ENCODE measurements at regions not wholly inside any gene's neighbourhood (a gene's known extent, or its start where the extent isn't known, plus 50 kb on each side); places are given as distances from the start of the nearest gene placed in this dataset.

DNA sequence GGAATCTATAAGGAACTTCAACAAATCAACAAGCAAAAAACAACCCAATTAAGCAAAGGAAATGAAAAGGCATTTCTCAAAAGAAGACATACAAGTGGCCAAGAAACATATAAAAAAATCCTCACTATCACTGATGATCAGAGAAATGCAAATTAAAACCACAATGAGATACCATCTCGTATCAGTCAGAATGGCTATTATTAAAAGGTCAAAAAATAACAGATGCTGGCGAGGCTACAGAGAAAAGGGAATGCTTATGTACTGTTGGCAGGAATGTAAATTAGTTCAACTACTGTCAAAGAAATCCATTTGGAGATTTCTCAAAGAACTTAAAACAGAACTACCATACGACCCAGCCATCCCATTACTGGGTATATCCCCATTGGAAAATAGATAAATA, 292.4 kb upstream of the FAT1 start:
- WGBS, 2 experiments (ENCODE audit: insufficient coverage in 2 of 2), result no CpG with 5 or more reads among the region's 3 CpGs
- Histone ChIP-seq H3K4me3 (ENCODE audit: extremely low read depth, insufficient read depth, low read length, poor library complexity, severe bottlenecking) (no peak overlapping the region), H3K27ac (ENCODE audit: low read depth, low read length, severe bottlenecking) (no peak overlapping the region)

DNA sequence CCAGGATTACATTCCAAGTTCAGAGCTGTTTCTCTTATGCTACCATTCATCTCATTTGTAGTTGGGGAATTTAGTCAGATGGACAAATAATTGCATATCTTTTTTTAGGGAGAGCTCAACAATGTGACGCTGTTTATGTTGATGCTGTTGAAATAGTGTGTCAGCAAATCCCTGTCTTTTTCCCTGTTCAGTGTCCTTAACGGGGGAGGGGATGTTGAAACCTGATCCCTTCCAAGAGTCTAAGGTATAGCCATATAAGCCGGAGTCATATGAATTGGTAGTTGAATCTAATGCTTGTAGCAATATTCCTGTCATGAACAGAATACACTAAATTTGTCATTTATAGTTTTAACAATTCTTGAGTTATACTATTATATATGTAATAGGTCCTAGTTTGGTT, 293.5 kb upstream of the FAT1 start:
- Histone ChIP-seq H3K27ac (ENCODE audit: low read depth, low read length, severe bottlenecking) (no peak overlapping the region), H3K36me3 (ENCODE audit: control insufficient read depth, insufficient read depth, low read length) (no peaks in the 10 kb centered on the region), H3K4me1 (ENCODE audit: control insufficient read depth, insufficient read depth, low read length, poor library complexity, severe bottlenecking) (no peaks in the 10 kb centered on the region), H3K4me3 (ENCODE audit: extremely low read depth, insufficient read depth, low read length, poor library complexity, severe bottlenecking) (no peak overlapping the region), H3K9me3 (ENCODE audit: control insufficient read depth, low read length) (no peaks in the 10 kb centered on the region)
- WGBS, 2 experiments (ENCODE audit: insufficient coverage in 2 of 2), result 60 to 70% methylated on average over 1 of the region's 3 CpGs

More for the DNA sequence above, 292.4 kb upstream of the FAT1 start:
- Histone ChIP-seq H3K4me1 (ENCODE audit: control insufficient read depth, insufficient read depth, low read length, poor library complexity, severe bottlenecking) (no peaks in the 10 kb centered on the region), H3K36me3 (ENCODE audit: control insufficient read depth, insufficient read depth, low read length) (no peaks in the 10 kb centered on the region), H3K9me3 (ENCODE audit: control insufficient read depth, low read length) (no peaks in the 10 kb centered on the region)

DNA sequence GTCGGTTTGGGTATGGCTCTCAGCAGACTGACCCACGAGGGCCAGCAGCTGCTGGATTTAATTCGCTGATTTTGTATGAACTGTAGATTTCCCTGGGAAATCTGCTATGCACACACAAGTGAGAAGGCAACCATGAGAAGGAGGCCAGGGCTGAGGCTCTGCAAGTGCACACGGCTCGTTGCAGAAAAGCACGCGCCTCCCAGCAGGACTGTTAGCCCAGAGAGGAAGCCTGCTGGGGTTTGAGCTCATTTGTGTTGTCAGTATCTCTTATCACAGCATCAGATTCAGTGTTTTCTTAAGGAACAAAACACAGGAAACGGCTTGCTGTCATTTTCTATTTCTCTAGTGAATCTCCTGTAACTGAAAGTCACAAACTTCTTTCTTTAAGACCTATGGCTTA, 296.2 kb upstream of the FAT1 start:
- Histone ChIP-seq H3K9me3 (ENCODE audit: control insufficient read depth, low read length) (no peaks in the 10 kb centered on the region), H3K27ac (ENCODE audit: low read depth, low read length, severe bottlenecking) (no peak overlapping the region), H3K36me3 (ENCODE audit: control insufficient read depth, insufficient read depth, low read length) (no peaks in the 10 kb centered on the region), H3K4me1 (ENCODE audit: control insufficient read depth, insufficient read depth, low read length, poor library complexity, severe bottlenecking) (no peaks in the 10 kb centered on the region), H3K4me3 (ENCODE audit: extremely low read depth, insufficient read depth, low read length, poor library complexity, severe bottlenecking) (no peak overlapping the region)
- WGBS, 2 experiments (ENCODE audit: insufficient coverage in 2 of 2), result 41 to 47% methylated on average over 5 to 7 of the region's 8 CpGs

DNA sequence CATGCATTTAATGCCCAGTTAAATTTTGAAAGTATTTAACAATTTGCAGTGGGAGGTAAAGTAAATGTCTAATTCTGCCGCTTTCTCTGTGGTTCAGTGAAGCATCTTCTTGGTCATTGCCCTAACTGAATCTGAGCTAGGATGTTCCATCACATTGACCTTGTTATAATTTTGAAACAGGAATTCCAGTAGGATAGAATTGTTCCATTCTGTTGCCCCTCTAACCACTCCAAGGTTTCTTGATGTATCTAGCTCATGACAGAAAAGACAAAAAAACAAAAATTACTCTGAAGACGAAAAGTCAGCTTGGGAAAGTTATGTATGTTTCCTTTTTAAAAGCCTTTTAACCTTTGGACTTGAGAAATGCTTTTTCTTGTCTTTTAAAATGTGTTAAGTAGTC, 297.0 kb upstream of the FAT1 start:
- Histone ChIP-seq H3K9me3 (ENCODE audit: control insufficient read depth, low read length) (no peaks in the 10 kb centered on the region), H3K4me1 (ENCODE audit: control insufficient read depth, insufficient read depth, low read length, poor library complexity, severe bottlenecking) (no peaks in the 10 kb centered on the region), H3K4me3 (ENCODE audit: extremely low read depth, insufficient read depth, low read length, poor library complexity, severe bottlenecking) (no peak overlapping the region), H3K27ac (ENCODE audit: low read depth, low read length, severe bottlenecking) (no peak overlapping the region), H3K36me3 (ENCODE audit: control insufficient read depth, insufficient read depth, low read length) (no peaks in the 10 kb centered on the region)
- 83 to 100% methylated on average over 1 to 2 of the region's 2 CpGs for WGBS, 2 experiments (ENCODE audit: insufficient coverage in 2 of 2)

DNA sequence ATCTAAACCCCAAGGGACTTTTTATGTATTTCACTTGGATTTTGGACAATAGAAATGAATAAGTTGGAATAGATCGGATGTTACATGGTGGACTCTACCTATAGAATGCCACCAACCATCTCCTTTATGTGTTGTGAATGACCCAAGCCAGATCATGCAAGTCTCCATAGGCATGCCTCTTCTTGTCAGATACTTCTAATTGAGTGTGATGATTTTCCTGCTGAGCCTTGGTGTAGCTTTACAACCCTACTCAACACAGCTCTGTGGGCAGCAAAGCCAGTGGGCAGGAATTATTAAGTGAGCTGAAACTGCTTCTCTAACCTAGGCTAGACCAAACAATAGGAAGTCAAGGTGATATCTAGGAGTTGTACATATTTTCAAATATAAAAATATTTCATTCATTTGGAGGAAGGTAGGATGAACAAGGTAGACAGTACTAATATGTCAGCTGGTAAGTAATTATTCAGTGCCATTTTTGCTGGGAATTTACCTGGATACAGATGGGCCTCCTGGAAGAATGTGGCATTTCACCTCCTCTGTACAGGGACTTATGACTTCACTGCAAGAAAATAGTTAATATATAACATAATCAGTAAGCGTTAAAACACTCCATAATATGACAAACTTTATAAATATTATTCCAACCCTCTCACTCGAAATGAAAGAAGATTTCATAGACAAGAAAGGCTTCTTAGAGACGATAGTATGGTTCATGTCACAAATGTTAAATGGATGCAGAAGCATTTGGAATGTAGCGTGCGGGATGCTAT, 298.0 kb upstream of the FAT1 start:
- no peaks in the 10 kb centered on the region for H3K4me1 ChIP-seq (ENCODE audit: control insufficient read depth, insufficient read depth, low read length, poor library complexity, severe bottlenecking)
- H3K36me3 ChIP-seq (ENCODE audit: control insufficient read depth, insufficient read depth, low read length), result no peaks in the 10 kb centered on the region
- H3K9me3 ChIP-seq (ENCODE audit: control insufficient read depth, low read length), result no peaks in the 10 kb centered on the region
- 100% methylated on average over 1 of the region's 6 CpGs; no CpG with 5 or more reads in 1 of the 2 experiments for WGBS, 2 experiments (ENCODE audit: insufficient coverage in 2 of 2)
- no peak overlapping the region for H3K4me3 ChIP-seq (ENCODE audit: extremely low read depth, insufficient read depth, low read length, poor library complexity, severe bottlenecking)
- H3K27ac ChIP-seq (ENCODE audit: low read depth, low read length, severe bottlenecking), result no peak overlapping the region

DNA sequence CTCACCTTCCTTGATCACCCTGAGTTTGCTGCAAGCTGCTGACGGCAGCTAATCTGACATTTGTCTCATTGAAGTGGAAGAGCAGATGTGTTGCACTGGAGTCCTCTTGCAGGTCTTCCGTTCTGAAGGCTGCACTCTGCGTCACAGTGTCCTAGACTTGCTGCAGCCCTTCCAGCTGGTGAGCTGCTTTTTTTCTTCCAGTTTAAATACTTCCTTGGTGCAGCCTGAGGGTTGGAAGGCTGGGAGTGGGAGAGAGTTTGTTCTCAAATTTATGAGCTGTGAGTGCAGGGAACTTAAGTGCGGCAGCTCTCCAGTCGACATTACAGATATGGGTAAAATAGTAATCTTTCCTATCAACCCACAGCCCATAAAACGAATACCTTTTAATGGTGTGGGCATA, 303.6 kb upstream of the FAT1 start:
- WGBS, 2 experiments (ENCODE audit: insufficient coverage in 2 of 2), result 87 to 95% methylated on average over 2 to 3 of the region's 6 CpGs
- Histone ChIP-seq H3K27ac (ENCODE audit: low read depth, low read length, severe bottlenecking) (no peak overlapping the region), H3K36me3 (ENCODE audit: control insufficient read depth, insufficient read depth, low read length) (no peaks in the 10 kb centered on the region), H3K9me3 (ENCODE audit: control insufficient read depth, low read length) (no peaks in the 10 kb centered on the region), H3K4me3 (ENCODE audit: extremely low read depth, insufficient read depth, low read length, poor library complexity, severe bottlenecking) (no peak overlapping the region), H3K4me1 (ENCODE audit: control insufficient read depth, insufficient read depth, low read length, poor library complexity, severe bottlenecking) (no peaks in the 10 kb centered on the region)

DNA sequence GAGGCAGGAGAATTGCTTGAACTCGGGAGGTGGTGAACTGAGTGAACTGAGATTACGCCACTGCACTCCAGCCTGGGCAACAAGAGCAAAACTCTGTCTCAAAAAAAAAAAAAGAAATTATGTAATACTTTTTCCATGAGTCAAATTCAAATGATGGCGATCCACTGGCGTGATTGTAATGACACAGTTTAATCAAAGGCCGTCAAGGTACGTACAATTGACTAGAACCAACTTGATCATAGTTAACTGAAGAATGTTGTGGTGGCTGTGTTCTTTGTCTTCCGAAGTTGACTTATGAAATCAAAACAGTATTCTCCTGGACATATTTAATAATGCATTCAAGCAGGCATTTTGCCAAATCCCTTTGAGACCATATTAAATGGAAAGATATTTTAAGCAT, 318.6 kb upstream of the FAT1 start:
- 100% methylated on average over 1 to 4 of the region's 7 CpGs for WGBS, 2 experiments (ENCODE audit: insufficient coverage in 2 of 2)
- H3K36me3 ChIP-seq (ENCODE audit: control insufficient read depth, insufficient read depth, low read length), result no peaks in the 10 kb centered on the region
- H3K27ac ChIP-seq (ENCODE audit: low read depth, low read length, severe bottlenecking), result no peak overlapping the region
- H3K4me1 ChIP-seq (ENCODE audit: control insufficient read depth, insufficient read depth, low read length, poor library complexity, severe bottlenecking), result no peaks in the 10 kb centered on the region
- H3K9me3 ChIP-seq (ENCODE audit: control insufficient read depth, low read length), result no peaks in the 10 kb centered on the region
- H3K4me3 ChIP-seq (ENCODE audit: extremely low read depth, insufficient read depth, low read length, poor library complexity, severe bottlenecking), result no peak overlapping the region

DNA sequence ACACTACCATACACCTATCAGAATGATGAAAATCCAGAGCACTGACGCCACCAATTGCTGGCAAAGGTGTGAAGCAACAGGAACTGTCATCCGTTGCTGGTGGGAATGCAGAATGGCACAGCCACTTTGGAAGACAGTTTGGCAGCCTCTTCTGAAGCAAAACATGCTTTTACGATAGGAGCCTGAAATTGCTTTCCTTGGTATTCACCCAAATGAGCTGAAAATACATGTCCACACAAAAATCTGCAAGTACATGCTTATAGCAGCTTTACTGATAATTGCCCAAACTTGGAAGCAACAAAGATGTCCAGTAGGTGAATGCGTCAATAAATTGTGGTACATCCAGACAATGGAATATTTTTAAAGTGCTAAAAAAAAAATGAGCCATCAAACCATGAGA, 322.8 kb upstream of the FAT1 start:
- WGBS, 2 experiments (ENCODE audit: insufficient coverage in 2 of 2), result 80 to 98% methylated on average over 3 of the region's 4 CpGs
- Histone ChIP-seq H3K36me3 (ENCODE audit: control insufficient read depth, insufficient read depth, low read length) (no peaks in the 10 kb centered on the region), H3K9me3 (ENCODE audit: control insufficient read depth, low read length) (no peaks in the 10 kb centered on the region)

DNA sequence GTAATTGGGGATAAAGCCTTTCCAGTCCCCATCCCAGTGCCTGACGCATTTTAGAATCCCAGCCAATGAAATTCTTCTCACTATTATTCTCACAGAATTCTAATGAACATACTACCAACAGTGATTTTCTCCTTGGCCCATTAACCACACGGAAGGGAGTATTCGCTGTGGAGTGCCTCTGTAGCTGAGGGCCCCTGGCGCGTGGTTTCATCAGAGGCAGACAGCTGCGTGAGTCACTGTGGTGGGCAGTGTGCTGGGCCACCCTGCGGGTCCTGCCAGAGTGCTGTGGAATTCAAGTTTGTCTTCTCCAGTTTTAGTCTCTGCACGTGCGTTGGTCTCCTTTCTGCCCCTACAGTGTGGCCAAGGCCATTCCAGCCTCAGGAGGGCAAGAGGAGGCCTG, 335.4 kb upstream of the FAT1 start:
- WGBS, 2 experiments (ENCODE audit: insufficient coverage in 2 of 2), result 94 to 97% methylated on average over 9 of the region's 9 CpGs
- H3K4me1 ChIP-seq (ENCODE audit: control insufficient read depth, insufficient read depth, low read length, poor library complexity, severe bottlenecking), result no peaks in the 10 kb centered on the region

More for the DNA sequence above, 322.8 kb upstream of the FAT1 start:
- Histone ChIP-seq H3K27ac (ENCODE audit: low read depth, low read length, severe bottlenecking) (no peak overlapping the region), H3K4me3 (ENCODE audit: extremely low read depth, insufficient read depth, low read length, poor library complexity, severe bottlenecking) (no peak overlapping the region), H3K4me1 (ENCODE audit: control insufficient read depth, insufficient read depth, low read length, poor library complexity, severe bottlenecking) (no peaks in the 10 kb centered on the region)

DNA sequence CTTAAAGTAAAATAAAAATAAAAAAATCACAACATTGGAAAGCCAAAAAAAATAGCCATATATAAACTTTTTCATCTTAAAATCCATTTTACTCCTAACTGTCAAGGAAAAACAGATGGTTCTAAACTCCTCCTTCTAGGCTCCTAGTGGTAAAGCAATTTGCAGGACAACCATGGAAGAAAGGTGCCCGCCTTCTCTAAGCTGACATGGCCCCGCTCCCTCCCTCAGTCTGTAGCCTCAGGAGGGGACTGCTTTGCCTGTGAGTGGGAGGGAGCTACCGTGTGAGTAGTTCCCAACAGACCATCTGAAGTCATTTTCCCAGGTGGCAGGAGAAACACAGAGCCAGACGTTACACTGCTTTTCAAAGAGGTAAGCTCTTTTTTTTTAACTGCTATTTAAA, 336.2 kb upstream of the FAT1 start:
- no CpG with 5 or more reads among the region's 4 CpGs for WGBS, 2 experiments (ENCODE audit: insufficient coverage in 2 of 2)

More for the DNA sequence above, 335.4 kb upstream of the FAT1 start:
- H3K9me3 ChIP-seq (ENCODE audit: control insufficient read depth, low read length), result no peaks in the 10 kb centered on the region
- no peak overlapping the region for H3K27ac ChIP-seq (ENCODE audit: low read depth, low read length, severe bottlenecking)
- no peaks in the 10 kb centered on the region for H3K36me3 ChIP-seq (ENCODE audit: control insufficient read depth, insufficient read depth, low read length)
- no peak overlapping the region for H3K4me3 ChIP-seq (ENCODE audit: extremely low read depth, insufficient read depth, low read length, poor library complexity, severe bottlenecking)

DNA sequence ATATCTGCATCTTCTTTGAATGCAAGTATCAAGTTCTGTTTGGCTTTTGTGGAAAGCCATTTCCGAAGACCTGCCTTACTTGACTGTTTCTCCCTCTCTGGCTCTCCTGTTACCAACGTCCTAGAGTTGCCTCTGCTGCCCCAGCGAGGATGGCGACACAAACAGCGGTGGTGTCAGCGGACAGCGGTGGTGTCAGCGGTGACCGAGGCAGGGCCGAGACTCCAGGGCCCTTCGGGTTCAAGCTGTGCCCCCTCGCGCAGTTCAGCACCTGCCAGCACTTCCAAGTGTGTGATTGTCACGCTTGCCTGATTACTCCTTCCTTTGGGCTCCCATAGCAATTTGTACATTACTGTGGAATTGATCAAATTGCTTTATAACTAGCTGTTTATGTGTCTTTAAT, 336.9 kb upstream of the FAT1 start:
- WGBS, 2 experiments (ENCODE audit: insufficient coverage in 2 of 2), result 88 to 93% methylated on average over 13 of the region's 14 CpGs
- Histone ChIP-seq H3K4me1 (ENCODE audit: control insufficient read depth, insufficient read depth, low read length, poor library complexity, severe bottlenecking) (no peaks in the 10 kb centered on the region), H3K27ac (ENCODE audit: low read depth, low read length, severe bottlenecking) (no peak overlapping the region), H3K4me3 (ENCODE audit: extremely low read depth, insufficient read depth, low read length, poor library complexity, severe bottlenecking) (no peak overlapping the region), H3K36me3 (ENCODE audit: control insufficient read depth, insufficient read depth, low read length) (no peaks in the 10 kb centered on the region), H3K9me3 (ENCODE audit: control insufficient read depth, low read length) (no peaks in the 10 kb centered on the region)

More for the DNA sequence above, 336.2 kb upstream of the FAT1 start:
- H3K36me3 ChIP-seq (ENCODE audit: control insufficient read depth, insufficient read depth, low read length), result no peaks in the 10 kb centered on the region
- H3K9me3 ChIP-seq (ENCODE audit: control insufficient read depth, low read length), result no peaks in the 10 kb centered on the region
- no peak overlapping the region for H3K4me3 ChIP-seq (ENCODE audit: extremely low read depth, insufficient read depth, low read length, poor library complexity, severe bottlenecking)
- no peak overlapping the region for H3K27ac ChIP-seq (ENCODE audit: low read depth, low read length, severe bottlenecking)
- H3K4me1 ChIP-seq (ENCODE audit: control insufficient read depth, insufficient read depth, low read length, poor library complexity, severe bottlenecking), result no peaks in the 10 kb centered on the region
